ENCODE measurements at regions not wholly inside any gene's neighbourhood (a gene's known extent, or its start where the extent isn't known, plus 50 kb on each side); places are given as distances from the start of the nearest gene placed in this dataset.

- intact Hi-C loops (cut with DNase I; ENCODE audit: low total_unique reads) = no loop called here
- no peak for DNase-seq (ENCODE audit: low spot score in 2 of 2)
- 80 to 84% methylated on average over 3 of the region's 3 CpGs for WGBS, 2 donors
- H3K4me3 ChIP-seq (ENCODE audit: low read depth, poor library complexity, severe bottlenecking) = no peak overlapping the region
- TF ChIP-seq POLR2A (IDR thresholded peaks at IDR 0.05) (no peak), CTCF (IDR thresholded peaks at IDR 0.05) (no peak)
Observed at GRCh38 chr9:86443992-86444391, 89.8 kb upstream of the TUT7 start.

- peak; percentile 62 to 91 for DNase-seq (ENCODE audit: low spot score in 2 of 2)
- TF ChIP-seq CTCF (IDR thresholded peaks at IDR 0.05) (peak in 1 of 3 donors; percentile 28), POLR2A (IDR thresholded peaks at IDR 0.05) (no peak)
- H3K4me3 ChIP-seq (ENCODE audit: low read depth, poor library complexity, severe bottlenecking) = no peak overlapping the region
- intact Hi-C loops (cut with DNase I; ENCODE audit: low total_unique reads) = no loop called here
- 29 to 30% methylated on average over 9 of the region's 9 CpGs for WGBS, 2 donors
Observed at GRCh38 chr9:86434039-86434726, 80.0 kb upstream of the TUT7 start.

- WGBS, 2 donors = 60 to 61% methylated on average over 10 of the region's 10 CpGs
- intact Hi-C loops (cut with DNase I; ENCODE audit: low total_unique reads) = no loop called here
- DNase-seq (ENCODE audit: low spot score in 2 of 2) = no peak
Observed at GRCh38 chr9:86424251-86424891, 70.2 kb upstream of the TUT7 start.

GRCh38 chr9:86413971-86414880 lies 60.0 kb upstream of the TUT7 start:
- intact Hi-C loops (cut with DNase I; ENCODE audit: low total_unique reads) = no loop called here
- WGBS, 2 donors = 58 to 62% methylated on average over 10 of the region's 10 CpGs
- TF ChIP-seq POLR2A (IDR thresholded peaks at IDR 0.05) = no peak
- TF ChIP-seq CTCF (IDR thresholded peaks at IDR 0.05) = peak in 1 of 3 donors; percentile 22
- H3K4me3 ChIP-seq (ENCODE audit: low read depth, poor library complexity, severe bottlenecking) = no peak overlapping the region
- no peak for DNase-seq (ENCODE audit: low spot score in 2 of 2)

More at GRCh38 chr9:86424251-86424891, 70.2 kb upstream of the TUT7 start:
- TF ChIP-seq POLR2A (IDR thresholded peaks at IDR 0.05) (no peak), CTCF (IDR thresholded peaks at IDR 0.05) (no peak)
- H3K4me3 ChIP-seq (ENCODE audit: low read depth, poor library complexity, severe bottlenecking) = no peak overlapping the region

GRCh38 chr9:86410281-86410680 lies 56.1 kb upstream of the TUT7 start:
- H3K4me3 ChIP-seq (ENCODE audit: low read depth, poor library complexity, severe bottlenecking) = no peak overlapping the region
- TF ChIP-seq POLR2A (IDR thresholded peaks at IDR 0.05) = no peak
- no peak for TF ChIP-seq CTCF (IDR thresholded peaks at IDR 0.05)
- intact Hi-C loops (cut with DNase I; ENCODE audit: low total_unique reads) = no loop called here
- no peak for DNase-seq (ENCODE audit: low spot score in 2 of 2)
- 87 to 92% methylated on average over 5 of the region's 5 CpGs for WGBS, 2 donors
